Sigmoid colon (tissue), 4 donors: ENCODE measurements at regions not wholly inside any gene's neighbourhood (a gene's known extent, or its start where the extent isn't known, plus 50 kb on each side); places are given as distances from the start of the nearest gene placed in this dataset.

Source experiments
- EP300 ChIP-seq, 4 donors: sonication (generic); formaldehyde crosslinking; IDR thresholded peaks; one replicate each; pipeline ENCODE4 v1.6.1; 2017; ENCODE audit warnings: antibody characterized with exemption in 4 of 4
- POLR2A ChIP-seq, 2 donors: fragments of 450-650 bp; IDR thresholded peaks; one replicate each; pipeline ENCODE4 v1.6.1; 2016; ENCODE audit warnings: antibody characterized with exemption in 2 of 2, mild to moderate bottlenecking in 2 of 2, moderate library complexity in 2 of 2
- POLR2AphosphoS5 ChIP-seq, 4 donors: sonication (generic); formaldehyde crosslinking; IDR thresholded peaks; one replicate each; pipeline ENCODE4 v1.6.1; 2017; ENCODE audit warnings: antibody characterized with exemption in 4 of 4
- TF ChIP-seq, protein P1 (sequence below), 4 experiments: fragments of 450-650 bp in 3 of 4; fragments of 200-600 bp in 1 of 4; IDR thresholded peaks; one replicate each; pipeline ENCODE4 v1.5.1; 2016 to 2019; ENCODE audit warnings: antibody characterized with exemption in 4 of 4, mild to moderate bottlenecking in 3 of 4, moderate library complexity in 2 of 4

DNA sequence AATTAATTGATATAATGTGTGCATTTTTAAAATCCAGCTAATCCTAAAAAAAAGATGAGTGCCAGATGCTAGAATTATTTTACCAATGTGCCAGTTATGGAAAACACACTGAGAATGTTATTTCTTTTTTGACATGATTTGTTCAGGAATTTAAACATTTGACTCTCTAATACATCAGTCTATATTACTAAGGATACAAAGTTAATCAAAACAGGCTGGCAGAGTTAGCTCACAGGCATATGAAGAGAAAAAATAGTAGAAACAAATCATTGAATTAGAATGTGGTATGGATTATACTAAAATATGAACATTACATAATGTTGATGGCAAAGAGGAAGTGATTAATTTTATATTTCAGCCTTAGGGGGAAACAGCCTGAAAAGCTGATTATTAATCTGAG is 368.3 kb upstream of the GJE1 start:
- TF ChIP-seq, protein P1, sequence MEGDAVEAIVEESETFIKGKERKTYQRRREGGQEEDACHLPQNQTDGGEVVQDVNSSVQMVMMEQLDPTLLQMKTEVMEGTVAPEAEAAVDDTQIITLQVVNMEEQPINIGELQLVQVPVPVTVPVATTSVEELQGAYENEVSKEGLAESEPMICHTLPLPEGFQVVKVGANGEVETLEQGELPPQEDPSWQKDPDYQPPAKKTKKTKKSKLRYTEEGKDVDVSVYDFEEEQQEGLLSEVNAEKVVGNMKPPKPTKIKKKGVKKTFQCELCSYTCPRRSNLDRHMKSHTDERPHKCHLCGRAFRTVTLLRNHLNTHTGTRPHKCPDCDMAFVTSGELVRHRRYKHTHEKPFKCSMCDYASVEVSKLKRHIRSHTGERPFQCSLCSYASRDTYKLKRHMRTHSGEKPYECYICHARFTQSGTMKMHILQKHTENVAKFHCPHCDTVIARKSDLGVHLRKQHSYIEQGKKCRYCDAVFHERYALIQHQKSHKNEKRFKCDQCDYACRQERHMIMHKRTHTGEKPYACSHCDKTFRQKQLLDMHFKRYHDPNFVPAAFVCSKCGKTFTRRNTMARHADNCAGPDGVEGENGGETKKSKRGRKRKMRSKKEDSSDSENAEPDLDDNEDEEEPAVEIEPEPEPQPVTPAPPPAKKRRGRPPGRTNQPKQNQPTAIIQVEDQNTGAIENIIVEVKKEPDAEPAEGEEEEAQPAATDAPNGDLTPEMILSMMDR (IDR thresholded peaks at IDR 0.05) = no peak
- no peak for TF ChIP-seq POLR2A (IDR thresholded peaks at IDR 0.05)
- no peak for TF ChIP-seq POLR2AphosphoS5 (IDR thresholded peaks at IDR 0.05)
- TF ChIP-seq EP300 (IDR thresholded peaks at IDR 0.05) = no peak
